WERI-Rb-1 (cell line): ENCODE measurements at regions not wholly inside any gene's neighbourhood (a gene's known extent, or its start where the extent isn't known, plus 50 kb on each side); places are given as distances from the start of the nearest gene placed in this dataset.
A peak's percentile ranks its signal among the peaks of the same experiment; 100 is the strongest.

Experiments
- DNase-seq: peaks from one replicate; pipeline ENCODE4 v3.0.0-alpha.2; 2020
- H3K27ac ChIP-seq: fragments of 250-450 bp; sonication (Bioruptor Pico); 2 replicates; pipeline ENCODE4 v1.5.1; 2020; ENCODE audit warnings: mild to moderate bottlenecking, moderate library complexity
- H3K27me3 ChIP-seq: fragments of 250-450 bp; sonication (Bioruptor Pico); 2 replicates; pipeline ENCODE4 v1.5.1; 2021; ENCODE audit warnings: mild to moderate bottlenecking, low read depth, moderate library complexity; ENCODE audit not compliant: insufficient read depth, severe bottlenecking
- H3K36me3 ChIP-seq: fragments of 250-450 bp; sonication (Bioruptor Pico); 2 replicates; pipeline ENCODE4 v1.5.1; 2020; ENCODE audit warnings: mild to moderate bottlenecking, moderate library complexity
- H3K4me3 ChIP-seq: 2 replicates; pipeline ENCODE4 v1.5.1; 2011; ENCODE audit warnings: low read depth, mild to moderate bottlenecking, control low read depth, low read length
- H3K9me3 ChIP-seq: fragments of 250-450 bp; sonication (Bioruptor Pico); 2 replicates; pipeline ENCODE4 v1.5.1; 2021; ENCODE audit warnings: mild to moderate bottlenecking, moderate library complexity; ENCODE audit not compliant: severe bottlenecking
- TF ChIP-seq, protein P1 (sequence below): IDR thresholded peaks from 2 replicates; pipeline ENCODE4 v1.5.1; 2011; ENCODE audit warnings: low read depth, mild to moderate bottlenecking, control low read depth, inconsistent platforms, low read length

- Histone ChIP-seq H3K27me3 (no peaks in the 10 kb centered on the region), H3K36me3 (no peaks in the 10 kb centered on the region), H3K9me3 (peaks cover 8% of the 10 kb centered on the region), H3K27ac (no peak overlapping the region), H3K4me3 (no peak overlapping the region)
- DNase-seq, result no peak
- TF ChIP-seq, protein P1, sequence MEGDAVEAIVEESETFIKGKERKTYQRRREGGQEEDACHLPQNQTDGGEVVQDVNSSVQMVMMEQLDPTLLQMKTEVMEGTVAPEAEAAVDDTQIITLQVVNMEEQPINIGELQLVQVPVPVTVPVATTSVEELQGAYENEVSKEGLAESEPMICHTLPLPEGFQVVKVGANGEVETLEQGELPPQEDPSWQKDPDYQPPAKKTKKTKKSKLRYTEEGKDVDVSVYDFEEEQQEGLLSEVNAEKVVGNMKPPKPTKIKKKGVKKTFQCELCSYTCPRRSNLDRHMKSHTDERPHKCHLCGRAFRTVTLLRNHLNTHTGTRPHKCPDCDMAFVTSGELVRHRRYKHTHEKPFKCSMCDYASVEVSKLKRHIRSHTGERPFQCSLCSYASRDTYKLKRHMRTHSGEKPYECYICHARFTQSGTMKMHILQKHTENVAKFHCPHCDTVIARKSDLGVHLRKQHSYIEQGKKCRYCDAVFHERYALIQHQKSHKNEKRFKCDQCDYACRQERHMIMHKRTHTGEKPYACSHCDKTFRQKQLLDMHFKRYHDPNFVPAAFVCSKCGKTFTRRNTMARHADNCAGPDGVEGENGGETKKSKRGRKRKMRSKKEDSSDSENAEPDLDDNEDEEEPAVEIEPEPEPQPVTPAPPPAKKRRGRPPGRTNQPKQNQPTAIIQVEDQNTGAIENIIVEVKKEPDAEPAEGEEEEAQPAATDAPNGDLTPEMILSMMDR, result no peak
These were observed 73.3 kb upstream of the SOX13 start for GRCh38 chr1:203999618-204000017.

- H3K27me3 ChIP-seq, result no peaks in the 10 kb centered on the region
- no peak overlapping the region for H3K4me3 ChIP-seq
- no peaks in the 10 kb centered on the region for H3K36me3 ChIP-seq
- H3K9me3 ChIP-seq, result peaks cover 8% of the 10 kb centered on the region
- DNase-seq, result no peak
- H3K27ac ChIP-seq, result no peak overlapping the region
- TF ChIP-seq, protein P1, result no peak
These were observed 71.6 kb upstream of the SOX13 start for GRCh38 chr1:204001166-204001901.

GRCh38 chr1:204002614-204003013 lies 70.3 kb upstream of the SOX13 start:
- no peaks in the 10 kb centered on the region for H3K27me3 ChIP-seq
- peak; percentile 62 for DNase-seq
- peaks cover 8% of the 10 kb centered on the region for H3K9me3 ChIP-seq
- TF ChIP-seq, protein P1, result no peak
- no peak overlapping the region for H3K4me3 ChIP-seq
- no peak overlapping the region for H3K27ac ChIP-seq
- no peaks in the 10 kb centered on the region for H3K36me3 ChIP-seq

DNA sequence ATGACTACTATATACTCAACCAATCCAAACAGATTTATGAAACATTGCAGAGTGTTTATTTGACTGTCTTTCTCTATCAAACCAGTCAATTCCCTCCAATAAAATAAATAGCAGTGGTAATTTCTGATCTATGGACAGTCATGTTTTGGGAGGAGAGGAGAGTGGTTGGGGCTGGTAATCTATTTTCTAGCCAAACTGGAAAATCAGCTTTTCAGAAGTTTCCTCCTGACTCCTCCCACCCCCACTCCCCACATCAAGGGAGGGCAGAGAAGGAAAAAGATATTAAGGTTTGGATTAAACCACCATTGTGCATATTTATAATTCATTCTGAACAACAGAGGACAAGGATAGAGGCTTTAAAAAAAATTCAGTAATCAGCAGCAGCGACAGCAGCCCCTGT lies 69.4 kb upstream of the SOX13 start:
- Histone ChIP-seq H3K4me3 (no peak overlapping the region), H3K27ac (no peak overlapping the region), H3K27me3 (no peaks in the 10 kb centered on the region), H3K36me3 (no peaks in the 10 kb centered on the region), H3K9me3 (peaks cover 8% of the 10 kb centered on the region)
- DNase-seq, result no peak
- TF ChIP-seq, protein P1, result no peak

DNA sequence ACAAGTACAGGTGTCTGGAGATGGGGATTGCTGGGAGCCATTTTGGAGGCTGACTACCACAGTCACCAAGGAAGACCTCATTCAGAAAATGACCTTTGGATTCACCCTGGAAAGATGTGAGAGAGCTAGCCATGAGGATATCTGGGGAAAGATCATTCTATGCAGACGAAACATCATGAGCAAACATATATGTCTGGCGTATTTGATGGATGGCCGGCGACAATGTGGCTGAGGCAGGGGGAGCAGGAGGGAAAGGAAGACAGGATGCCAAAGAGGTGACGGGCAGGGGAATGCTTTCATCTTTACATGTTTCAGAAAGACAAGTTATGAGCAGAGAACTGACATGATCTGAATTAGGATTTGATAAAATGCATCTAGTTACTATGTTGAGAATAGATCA lies 61.5 kb upstream of the SOX13 start:
- no peaks in the 10 kb centered on the region for H3K27me3 ChIP-seq
- H3K4me3 ChIP-seq, result no peak overlapping the region
- no peak for DNase-seq
- no peak overlapping the region for H3K27ac ChIP-seq
- H3K9me3 ChIP-seq, result peaks cover 3% of the 10 kb centered on the region
- no peaks in the 10 kb centered on the region for H3K36me3 ChIP-seq
- TF ChIP-seq, protein P1, result no peak

DNA sequence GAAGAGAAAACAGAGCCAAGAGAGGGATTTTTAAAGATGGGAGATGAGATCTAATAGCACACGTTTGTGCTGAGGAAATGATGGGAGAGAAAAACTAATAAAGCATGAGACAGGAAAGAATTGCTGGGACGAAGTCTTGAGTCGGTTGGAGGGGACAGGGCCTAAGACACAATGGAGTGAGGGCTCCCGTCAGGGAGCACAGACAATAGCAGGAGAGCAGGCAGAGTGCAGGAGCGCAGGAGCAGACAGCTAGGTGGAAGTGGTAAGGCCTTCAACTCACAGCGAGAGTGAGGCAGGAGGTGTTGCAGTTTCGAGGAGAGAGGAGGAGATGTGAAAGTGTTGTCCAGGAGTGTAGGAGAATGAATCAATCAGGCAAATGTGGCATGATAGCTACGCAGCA lies 59.9 kb upstream of the SOX13 start:
- Histone ChIP-seq H3K36me3 (no peaks in the 10 kb centered on the region), H3K27me3 (no peaks in the 10 kb centered on the region), H3K9me3 (peaks cover 3% of the 10 kb centered on the region), H3K4me3 (no peak overlapping the region), H3K27ac (no peak overlapping the region)
- no peak for DNase-seq
- TF ChIP-seq, protein P1, result no peak
